Adipocyte (in vitro differentiated cells): ENCODE measurements at regions not wholly inside any gene's neighbourhood (a gene's known extent, or its start where the extent isn't known, plus 50 kb on each side); places are given as distances from the start of the nearest gene placed in this dataset.
"Not testable (repeated sequence)": the region's sequence is repeated elsewhere in the genome, so short reads cannot be mapped to it uniquely, and the experiment has no call there.

Experiments used
- DNase-seq: peaks from one replicate; pipeline ENCODE4 v3.0.0-alpha.2; 2015; ENCODE audit warnings: low read depth
- H3K27me3 ChIP-seq: replicated peaks from 2 replicates; pipeline ENCODE4 v1.7.0; 2013; ENCODE audit warnings: mild to moderate bottlenecking, low read length, moderate library complexity; ENCODE audit not compliant: control insufficient read depth, insufficient read depth
- H3K36me3 ChIP-seq: 2 replicates; pipeline ENCODE4 v1.7.0; 2013; ENCODE audit warnings: low read length, mild to moderate bottlenecking, moderate library complexity; ENCODE audit not compliant: control insufficient read depth, insufficient read depth, severe bottlenecking
- H3K4me1 ChIP-seq: 2 replicates; pipeline ENCODE4 v1.7.0; 2013; ENCODE audit warnings: mild to moderate bottlenecking, low read length, moderate library complexity; ENCODE audit not compliant: control insufficient read depth, insufficient read depth
- H3K4me3 ChIP-seq: 2 replicates; pipeline ENCODE4 v1.7.0; 2013; ENCODE audit warnings: mild to moderate bottlenecking, low read length, moderate library complexity
- H3K9ac ChIP-seq: 2 replicates; pipeline ENCODE4 v1.7.0; 2013; ENCODE audit warnings: mild to moderate bottlenecking, low read length, moderate library complexity
- H3K9me3 ChIP-seq: 2 replicates; pipeline ENCODE4 v1.7.0; 2013; ENCODE audit warnings: mild to moderate bottlenecking, low read length, moderate library complexity; ENCODE audit not compliant: control insufficient read depth

GRCh38 chr3:191026746-191027145 lies 164.3 kb upstream of the GMNC start:
- Histone ChIP-seq H3K9me3 (no peaks in the 10 kb centered on the region), H3K4me1 (peaks cover 4% of the 10 kb centered on the region), H3K9ac (no peak overlapping the region), H3K36me3 (no peaks in the 10 kb centered on the region), H3K4me3 (no peak overlapping the region), H3K27me3 (no peaks in the 10 kb centered on the region)
- DNase-seq: no peak

GRCh38 chr3:191020730-191021396 lies 158.4 kb upstream of the GMNC start:
- DNase-seq: peak; percentile 80
- Histone ChIP-seq H3K36me3 (no peaks in the 10 kb centered on the region), H3K9me3 (no peaks in the 10 kb centered on the region), H3K27me3 (no peaks in the 10 kb centered on the region), H3K9ac (no peak overlapping the region), H3K4me3 (no peak overlapping the region), H3K4me1 (no peaks in the 10 kb centered on the region)

GRCh38 chr3:191019855-191020254 lies 157.4 kb upstream of the GMNC start:
- H3K4me3 ChIP-seq: no peak overlapping the region
- no peaks in the 10 kb centered on the region for H3K9me3 ChIP-seq
- no peak overlapping the region for H3K9ac ChIP-seq
- no peak for DNase-seq
- no peaks in the 10 kb centered on the region for H3K4me1 ChIP-seq
- H3K36me3 ChIP-seq: no peaks in the 10 kb centered on the region
- no peaks in the 10 kb centered on the region for H3K27me3 ChIP-seq

- H3K27me3 ChIP-seq, H3K4me1 ChIP-seq, H3K36me3 ChIP-seq, H3K4me3 ChIP-seq, DNase-seq, H3K9me3 ChIP-seq, H3K9ac ChIP-seq: not testable (repeated sequence)
These were observed 153.5 kb upstream of the GMNC start for GRCh38 chr3:191015960-191016359.

- Histone ChIP-seq H3K4me1 (no peaks in the 10 kb centered on the region), H3K9ac (no peak overlapping the region)
- no peak for DNase-seq
These were observed 145.6 kb upstream of the GMNC start for GRCh38 chr3:191008074-191008473.

GRCh38 chr3:191005790-191006189 lies 143.3 kb upstream of the GMNC start:
- Histone ChIP-seq H3K9me3 (no peaks in the 10 kb centered on the region), H3K36me3 (no peaks in the 10 kb centered on the region), H3K9ac (no peak overlapping the region), H3K4me1 (no peaks in the 10 kb centered on the region), H3K27me3 (no peaks in the 10 kb centered on the region), H3K4me3 (no peak overlapping the region)
- DNase-seq: no peak

More at GRCh38 chr3:191008074-191008473, 145.6 kb upstream of the GMNC start:
- Histone ChIP-seq H3K9me3 (no peaks in the 10 kb centered on the region), H3K4me3 (no peak overlapping the region), H3K27me3 (no peaks in the 10 kb centered on the region), H3K36me3 (no peaks in the 10 kb centered on the region)

GRCh38 chr3:191003742-191004141 lies 141.2 kb upstream of the GMNC start:
- Histone ChIP-seq H3K4me3 (no peak overlapping the region), H3K36me3 (no peaks in the 10 kb centered on the region), H3K27me3 (no peaks in the 10 kb centered on the region), H3K9me3 (no peaks in the 10 kb centered on the region), H3K4me1 (no peaks in the 10 kb centered on the region), H3K9ac (no peak overlapping the region)
- DNase-seq: no peak

GRCh38 chr3:190996181-190996775 lies 133.8 kb upstream of the GMNC start:
- peak; percentile 74 for DNase-seq
- H3K4me1 ChIP-seq: peaks cover 9% of the 10 kb centered on the region
- no peaks in the 10 kb centered on the region for H3K9me3 ChIP-seq
- no peak overlapping the region for H3K9ac ChIP-seq
- no peaks in the 10 kb centered on the region for H3K27me3 ChIP-seq
- no peaks in the 10 kb centered on the region for H3K36me3 ChIP-seq
- peak overlapping the region; percentile 51 for H3K4me3 ChIP-seq

- no peaks in the 10 kb centered on the region for H3K36me3 ChIP-seq
- H3K4me3 ChIP-seq: no peak overlapping the region
- H3K4me1 ChIP-seq: peaks cover 9% of the 10 kb centered on the region
- no peaks in the 10 kb centered on the region for H3K9me3 ChIP-seq
- DNase-seq: peak; percentile 51
- H3K9ac ChIP-seq: no peak overlapping the region
- no peaks in the 10 kb centered on the region for H3K27me3 ChIP-seq
These were observed 132.7 kb upstream of the GMNC start for GRCh38 chr3:190995156-190995555.

- Histone ChIP-seq H3K4me1 (peaks cover 4% of the 10 kb centered on the region), H3K36me3 (no peaks in the 10 kb centered on the region), H3K9ac (no peak overlapping the region), H3K4me3 (no peak overlapping the region), H3K9me3 (peaks cover 12% of the 10 kb centered on the region), H3K27me3 (no peaks in the 10 kb centered on the region)
- no peak for DNase-seq
These were observed 128.4 kb upstream of the GMNC start for GRCh38 chr3:190990898-190991297.

- Histone ChIP-seq H3K9ac (no peak overlapping the region), H3K36me3 (no peaks in the 10 kb centered on the region), H3K4me1 (no peaks in the 10 kb centered on the region), H3K4me3 (no peak overlapping the region), H3K27me3 (no peaks in the 10 kb centered on the region), H3K9me3 (peaks cover 12% of the 10 kb centered on the region)
- no peak for DNase-seq
These were observed 126.7 kb upstream of the GMNC start for GRCh38 chr3:190989218-190989617.

GRCh38 chr3:190988102-190988501 lies 125.6 kb upstream of the GMNC start:
- Histone ChIP-seq H3K27me3 (no peaks in the 10 kb centered on the region), H3K9me3 (peaks cover 12% of the 10 kb centered on the region), H3K4me1 (no peaks in the 10 kb centered on the region), H3K36me3 (no peaks in the 10 kb centered on the region), H3K4me3 (no peak overlapping the region), H3K9ac (no peak overlapping the region)
- DNase-seq: no peak
